Neural cell (in vitro differentiated cells): ENCODE measurements at regions not wholly inside any gene's neighbourhood (a gene's known extent, or its start where the extent isn't known, plus 50 kb on each side); places are given as distances from the start of the nearest gene placed in this dataset.

Source experiments
- H2AFZ ChIP-seq: fragments of 200-600, 300-800 bp; sonication (generic), shearing (Covaris generic); 2 replicates; pipeline ENCODE4 v1.6.0; 2014; ENCODE audit warnings: low read depth, mild to moderate bottlenecking, antibody characterized with exemption, low read length, moderate library complexity
- H3F3A ChIP-seq: fragments of 200-600 bp; shearing (Covaris generic); 2 replicates; pipeline ENCODE4 v1.6.1; 2016; ENCODE audit warnings: mild to moderate bottlenecking, moderate library complexity, mixed read lengths, antibody characterized with exemption, low read length; ENCODE audit not compliant: insufficient read depth, poor library complexity, severe bottlenecking
- H3K27ac ChIP-seq: fragments of 200-600, 300-800 bp; sonication (generic), shearing (Covaris generic); 2 replicates; pipeline ENCODE4 v1.5.1; 2014; ENCODE audit warnings: mild to moderate bottlenecking, low read length, moderate library complexity
- H3K27me3 ChIP-seq: fragments of 300-800, 200-600 bp; sonication (generic), shearing (Covaris generic); 2 replicates; pipeline ENCODE4 v1.6.0; 2014; ENCODE audit warnings: mild to moderate bottlenecking, low read depth, low read length, moderate library complexity; ENCODE audit not compliant: insufficient read depth
- H3K36me3 ChIP-seq: fragments of 300-800, 200-600 bp; sonication (generic), shearing (Covaris generic); 2 replicates; pipeline ENCODE4 v1.5.1; 2014; ENCODE audit warnings: mild to moderate bottlenecking, antibody characterized with exemption, low read length, moderate library complexity; ENCODE audit not compliant: insufficient read depth
- H3K4me2 ChIP-seq: fragments of 300-800, 200-600 bp; sonication (generic), shearing (Covaris generic); 2 replicates; pipeline ENCODE4 v1.6.0; 2014; ENCODE audit warnings: mild to moderate bottlenecking, low read length
- H3K4me3 ChIP-seq: fragments of 300-800, 200-600 bp; sonication (generic), shearing (Covaris generic); 2 replicates; pipeline ENCODE4 v1.5.1; 2014; ENCODE audit warnings: mild to moderate bottlenecking, low read length, moderate library complexity
- H3K79me2 ChIP-seq: fragments of 200-600 bp; shearing (Covaris generic); replicated peaks from 2 replicates; pipeline ENCODE4 v1.6.0; 2014; ENCODE audit warnings: mild to moderate bottlenecking, low read length, moderate library complexity; ENCODE audit not compliant: insufficient read depth
- H3K9ac ChIP-seq: fragments of 300-800, 200-600 bp; sonication (generic), shearing (Covaris generic); 2 replicates; pipeline ENCODE4 v1.6.1; 2016; ENCODE audit warnings: mild to moderate bottlenecking, low read length, mixed read lengths
- H3K9me2 ChIP-seq: fragments of 200-600 bp; shearing (Covaris generic); 2 replicates; pipeline ENCODE4 v1.6.1; 2016; ENCODE audit warnings: mild to moderate bottlenecking, low read length, mixed read lengths; ENCODE audit not compliant: insufficient read depth
- H3K9me3 ChIP-seq: fragments of 200-600, 300-800 bp; sonication (generic), shearing (Covaris generic); 2 replicates; pipeline ENCODE4 v1.6.1; 2016; ENCODE audit warnings: mild to moderate bottlenecking, mixed run types, low read length, moderate library complexity, mixed read lengths
- H4K20me1 ChIP-seq: fragments of 200-600 bp; shearing (Covaris generic); 2 replicates; pipeline ENCODE4 v1.6.1; 2016; ENCODE audit warnings: mild to moderate bottlenecking, mixed run types; ENCODE audit not compliant: insufficient read depth
- CTCF ChIP-seq: fragments of 450-650 bp; IDR thresholded peaks from 2 replicates; pipeline ENCODE4 v1.5.1; 2014; ENCODE audit warnings: antibody characterized with exemption, mild to moderate bottlenecking, moderate library complexity; ENCODE audit not compliant: poor library complexity, severe bottlenecking
- EP300 ChIP-seq: fragments of 450-650 bp; conservative IDR thresholded peaks from 2 replicates; pipeline ENCODE4 v1.6.1; 2014; ENCODE audit warnings: antibody characterized with exemption, mild to moderate bottlenecking, moderate library complexity; ENCODE audit not compliant: poor library complexity, severe bottlenecking
- EZH2 ChIP-seq: fragments of 200-600, 300-800 bp; shearing (Covaris generic), sonication (generic); IDR thresholded peaks from 2 replicates; pipeline ENCODE4 v1.6.1; 2014; ENCODE audit warnings: antibody characterized with exemption, low read length, borderline replicate concordance, mild to moderate bottlenecking; ENCODE audit not compliant: insufficient read depth, poor library complexity, severe bottlenecking
- MXI1 ChIP-seq: fragments of 450-650 bp; conservative IDR thresholded peaks from 2 replicates; pipeline ENCODE4 v1.6.1; 2014; ENCODE audit warnings: antibody characterized with exemption, mild to moderate bottlenecking; ENCODE audit not compliant: poor library complexity, severe bottlenecking
- POLR2AphosphoS5 ChIP-seq: IDR thresholded peaks from 2 replicates; pipeline ENCODE4 v1.6.1; 2012
- RAD21 ChIP-seq: fragments of 450-650 bp; conservative IDR thresholded peaks from 2 replicates; pipeline ENCODE4 v1.6.1; 2014; ENCODE audit warnings: antibody characterized with exemption, mild to moderate bottlenecking, moderate library complexity
- REST ChIP-seq: IDR thresholded peaks from 2 replicates; pipeline ENCODE4 v1.6.1; 2012; ENCODE audit warnings: borderline replicate concordance
- SMC3 ChIP-seq: fragments of 450-650 bp; conservative IDR thresholded peaks from 2 replicates; pipeline ENCODE4 v1.6.1; 2014; ENCODE audit warnings: antibody characterized with exemption, mild to moderate bottlenecking, moderate library complexity; ENCODE audit not compliant: poor library complexity
- TAF1 ChIP-seq: IDR thresholded peaks from 2 replicates; pipeline ENCODE4 v1.6.1; 2012; ENCODE audit warnings: low read depth

- no peaks in the 10 kb centered on the region for H3K9me2 ChIP-seq
- no peak overlapping the region for H3K4me3 ChIP-seq
- H3K9me3 ChIP-seq: no peaks in the 10 kb centered on the region
- no peak for TF ChIP-seq RAD21
- TF ChIP-seq TAF1: no peak
- no peak for TF ChIP-seq POLR2AphosphoS5
- no peak for TF ChIP-seq SMC3
- no peak for TF ChIP-seq EZH2
- no peak for TF ChIP-seq CTCF
- no peak for TF ChIP-seq EP300
- TF ChIP-seq REST: no peak
- TF ChIP-seq MXI1: no peak
- no peak overlapping the region for H3K9ac ChIP-seq
- no peak overlapping the region for H3K4me2 ChIP-seq
- no peaks in the 10 kb centered on the region for H3K27me3 ChIP-seq
- no peak overlapping the region for H3K27ac ChIP-seq
- H3K79me2 ChIP-seq: no peaks in the 10 kb centered on the region
- H2AFZ ChIP-seq: no peak overlapping the region
- H3K36me3 ChIP-seq: no peaks in the 10 kb centered on the region
- no peaks in the 10 kb centered on the region for H4K20me1 ChIP-seq
- H3F3A ChIP-seq: no peaks in the 10 kb centered on the region
Observed at GRCh38 chr7:109335951-109336350, 766.3 kb downstream of the DNAJB9 start.

- Histone ChIP-seq H3K4me3 (no peak overlapping the region), H3K9me3 (no peaks in the 10 kb centered on the region), H3K9ac (no peak overlapping the region), H3K9me2 (no peaks in the 10 kb centered on the region), H3K27ac (no peak overlapping the region), H4K20me1 (no peaks in the 10 kb centered on the region), H3K27me3 (no peaks in the 10 kb centered on the region), H3F3A (no peaks in the 10 kb centered on the region), H2AFZ (no peak overlapping the region), H3K36me3 (no peaks in the 10 kb centered on the region), H3K4me2 (no peak overlapping the region), H3K79me2 (no peaks in the 10 kb centered on the region)
- TF ChIP-seq TAF1 (no peak), CTCF (no peak), SMC3 (no peak), POLR2AphosphoS5 (no peak), EP300 (no peak), REST (no peak), RAD21 (no peak), EZH2 (no peak)
Observed at GRCh38 chr7:109336531-109336930, 766.9 kb downstream of the DNAJB9 start.
